ENCODE measurements at regions not wholly inside any gene's neighbourhood (a gene's known extent, or its start where the extent isn't known, plus 50 kb on each side); places are given as distances from the start of the nearest gene placed in this dataset.

GRCh38 chr1:13976485-13976884, 276.5 kb downstream of the PRDM2 start:
- no peaks in the 10 kb centered on the region for H3K9me2 ChIP-seq (ENCODE audit: insufficient read depth)
- no peak overlapping the region for H3K4me2 ChIP-seq
- no peak overlapping the region for H2AFZ ChIP-seq
- H3K9me3 ChIP-seq (ENCODE audit: insufficient read depth, low read depth) = no peaks in the 10 kb centered on the region
- no TSS peak for BruUV-seq (replicated peaks)
- no peaks in the 10 kb centered on the region for H3K4me1 ChIP-seq (replicated peaks; ENCODE audit: insufficient read depth)
- no peaks in the 10 kb centered on the region for H3K36me3 ChIP-seq (ENCODE audit: low read depth)
- H3F3A ChIP-seq (ENCODE audit: insufficient read depth, low read depth) = no peaks in the 10 kb centered on the region
- ChIA-PET CTCF (no interaction called here), POLR2A (ENCODE audit: unreplicated experiment) (no interaction called here)
- intact Hi-C loops (cut with micrococcal nuclease; ENCODE audit: unreplicated experiment) = no loop called here
- H4K20me1 ChIP-seq (ENCODE audit: insufficient read depth) = no peaks in the 10 kb centered on the region
- DNase-seq = no peak
- no peak overlapping the region for H3K27ac ChIP-seq
- TF ChIP-seq CTCF (conservative IDR thresholded peaks at IDR 0.05) (no peak), EZH2 (IDR thresholded peaks at IDR 0.05; ENCODE audit: low read depth) (no peak)
- no peaks in the 10 kb centered on the region for H3K27me3 ChIP-seq (ENCODE audit: insufficient read depth, low read depth)
- H3K79me2 ChIP-seq (ENCODE audit: low read depth) = no peaks in the 10 kb centered on the region
- no peak overlapping the region for H3K4me3 ChIP-seq

DNA sequence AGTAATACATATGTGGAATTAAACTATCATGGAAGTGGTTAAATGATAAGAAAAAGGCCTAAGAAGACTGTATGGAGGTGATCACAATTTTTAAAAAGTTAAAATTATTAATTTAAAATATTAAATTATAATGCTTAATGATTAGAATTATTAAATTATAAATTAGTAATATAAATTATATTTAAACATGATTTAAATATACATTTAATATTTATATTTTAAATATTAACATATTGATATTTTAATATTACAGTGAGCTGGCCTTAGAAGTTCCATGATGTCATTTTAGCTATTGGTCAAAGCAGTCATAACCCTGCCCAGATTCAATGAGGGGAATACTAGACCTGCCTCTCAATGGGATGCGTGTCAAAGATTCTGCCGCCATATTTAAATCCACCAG, 281.2 kb downstream of the PRDM2 start:
- no TSS peak for BruUV-seq (replicated peaks)
- Histone ChIP-seq H3K9me3 (ENCODE audit: insufficient read depth, low read depth) (no peaks in the 10 kb centered on the region), H4K20me1 (ENCODE audit: insufficient read depth) (no peaks in the 10 kb centered on the region), H3K4me1 (replicated peaks; ENCODE audit: insufficient read depth) (no peaks in the 10 kb centered on the region), H3K36me3 (ENCODE audit: low read depth) (no peaks in the 10 kb centered on the region), H3K79me2 (ENCODE audit: low read depth) (no peaks in the 10 kb centered on the region), H3K27me3 (ENCODE audit: insufficient read depth, low read depth) (peaks cover 4% of the 10 kb centered on the region; the same call in 1 of the 2 replicates), H3K9me2 (ENCODE audit: insufficient read depth) (no peaks in the 10 kb centered on the region), H3F3A (ENCODE audit: insufficient read depth, low read depth) (no peaks in the 10 kb centered on the region), H3K4me3 (no peak overlapping the region), H3K4me2 (no peak overlapping the region), H3K27ac (no peak overlapping the region), H2AFZ (no peak overlapping the region)
- CTCF ChIA-PET = no interaction called here
- POLR2A ChIA-PET (ENCODE audit: unreplicated experiment) = no interaction called here
- TF ChIP-seq EZH2 (IDR thresholded peaks at IDR 0.05; ENCODE audit: low read depth) = no peak
- no peak for TF ChIP-seq CTCF (conservative IDR thresholded peaks at IDR 0.05)
- intact Hi-C loops (cut with micrococcal nuclease; ENCODE audit: unreplicated experiment) = no loop called here
- no peak for DNase-seq

- CTCF ChIA-PET = no interaction called here
- no TSS peak for BruUV-seq (replicated peaks)
- Histone ChIP-seq H3K27ac (no peak overlapping the region), H2AFZ (no peak overlapping the region), H3K79me2 (ENCODE audit: low read depth) (no peaks in the 10 kb centered on the region), H3K4me3 (no peak overlapping the region), H3K4me1 (replicated peaks; ENCODE audit: insufficient read depth) (no peaks in the 10 kb centered on the region), H3K9me3 (ENCODE audit: insufficient read depth, low read depth) (no peaks in the 10 kb centered on the region), H4K20me1 (ENCODE audit: insufficient read depth) (no peaks in the 10 kb centered on the region), H3K27me3 (ENCODE audit: insufficient read depth, low read depth) (peaks cover 4% of the 10 kb centered on the region; the same call in 1 of the 2 replicates), H3F3A (ENCODE audit: insufficient read depth, low read depth) (no peaks in the 10 kb centered on the region), H3K9me2 (ENCODE audit: insufficient read depth) (no peaks in the 10 kb centered on the region), H3K36me3 (ENCODE audit: low read depth) (no peaks in the 10 kb centered on the region), H3K4me2 (no peak overlapping the region)
- POLR2A ChIA-PET (ENCODE audit: unreplicated experiment) = no interaction called here
- no peak for DNase-seq
- intact Hi-C loops (cut with micrococcal nuclease; ENCODE audit: unreplicated experiment) = no loop called here
- TF ChIP-seq CTCF (conservative IDR thresholded peaks at IDR 0.05) (no peak), EZH2 (IDR thresholded peaks at IDR 0.05; ENCODE audit: low read depth) (no peak)
These were observed 283.4 kb downstream of the PRDM2 start for GRCh38 chr1:13983393-13983792.

Measured in PC-9 (cell line).